ENCODE measurements at regions not wholly inside any gene's neighbourhood (a gene's known extent, or its start where the extent isn't known, plus 50 kb on each side); places are given as distances from the start of the nearest gene placed in this dataset.

GRCh38 chr9:118395415-118395814 lies 691.2 kb downstream of the TLR4 start:
- H2AFZ ChIP-seq (ENCODE audit: low read length): no peak overlapping the region

DNA sequence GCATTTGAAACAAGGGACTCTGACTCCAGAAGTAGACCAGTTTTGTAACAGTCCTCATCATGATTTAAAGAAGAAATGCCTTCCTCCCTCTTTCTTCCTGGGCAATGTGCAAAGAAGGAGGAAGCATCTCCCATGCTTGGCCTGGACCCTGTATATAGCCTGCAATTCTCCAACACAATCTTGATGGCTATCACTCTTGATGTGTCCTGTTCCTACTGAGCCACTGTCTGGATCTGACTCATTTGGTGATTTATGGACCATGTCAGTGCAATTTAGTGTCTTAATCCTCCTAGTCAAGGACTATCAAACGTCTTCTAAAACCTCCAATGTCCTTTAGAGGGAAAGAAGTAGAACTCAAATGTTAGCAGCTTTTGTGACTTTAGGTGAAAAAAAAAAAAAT lies 697.3 kb downstream of the TLR4 start:
- H3K4me3 ChIP-seq (ENCODE audit: insufficient read depth, low read length): no peak overlapping the region
- H3K36me3 ChIP-seq (ENCODE audit: insufficient read depth, low read length): no peaks in the 10 kb centered on the region
- no peaks in the 10 kb centered on the region for H4K20me1 ChIP-seq (ENCODE audit: insufficient read depth, low read length)
- H3K4me1 ChIP-seq (ENCODE audit: insufficient read depth, low read length): no peaks in the 10 kb centered on the region
- TF ChIP-seq, protein P1, sequence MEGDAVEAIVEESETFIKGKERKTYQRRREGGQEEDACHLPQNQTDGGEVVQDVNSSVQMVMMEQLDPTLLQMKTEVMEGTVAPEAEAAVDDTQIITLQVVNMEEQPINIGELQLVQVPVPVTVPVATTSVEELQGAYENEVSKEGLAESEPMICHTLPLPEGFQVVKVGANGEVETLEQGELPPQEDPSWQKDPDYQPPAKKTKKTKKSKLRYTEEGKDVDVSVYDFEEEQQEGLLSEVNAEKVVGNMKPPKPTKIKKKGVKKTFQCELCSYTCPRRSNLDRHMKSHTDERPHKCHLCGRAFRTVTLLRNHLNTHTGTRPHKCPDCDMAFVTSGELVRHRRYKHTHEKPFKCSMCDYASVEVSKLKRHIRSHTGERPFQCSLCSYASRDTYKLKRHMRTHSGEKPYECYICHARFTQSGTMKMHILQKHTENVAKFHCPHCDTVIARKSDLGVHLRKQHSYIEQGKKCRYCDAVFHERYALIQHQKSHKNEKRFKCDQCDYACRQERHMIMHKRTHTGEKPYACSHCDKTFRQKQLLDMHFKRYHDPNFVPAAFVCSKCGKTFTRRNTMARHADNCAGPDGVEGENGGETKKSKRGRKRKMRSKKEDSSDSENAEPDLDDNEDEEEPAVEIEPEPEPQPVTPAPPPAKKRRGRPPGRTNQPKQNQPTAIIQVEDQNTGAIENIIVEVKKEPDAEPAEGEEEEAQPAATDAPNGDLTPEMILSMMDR (IDR thresholded peaks at IDR 0.05; ENCODE audit: extremely low read depth, low read depth, low read length): no peak
- no peak overlapping the region for H2AFZ ChIP-seq (ENCODE audit: low read length)
- no peak for DNase-seq (ENCODE audit: insufficient read length, low spot score, missing footprints)
- no peak overlapping the region for H3K4me2 ChIP-seq (ENCODE audit: insufficient read depth, low read length)
- H3K27me3 ChIP-seq (ENCODE audit: insufficient read depth, low read length): no peaks in the 10 kb centered on the region
- no peaks in the 10 kb centered on the region for H3K79me2 ChIP-seq (ENCODE audit: insufficient read depth, low read length)
- no peaks in the 10 kb centered on the region for H3K9me3 ChIP-seq (ENCODE audit: low read depth, low read length)
- H3K27ac ChIP-seq (ENCODE audit: low read depth, low read length): no peak overlapping the region

More at GRCh38 chr9:118395415-118395814, 691.2 kb downstream of the TLR4 start:
- Histone ChIP-seq H3K79me2 (ENCODE audit: insufficient read depth, low read length) (no peaks in the 10 kb centered on the region), H3K9me3 (ENCODE audit: low read depth, low read length) (no peaks in the 10 kb centered on the region), H3K4me3 (ENCODE audit: insufficient read depth, low read length) (no peak overlapping the region), H3K4me2 (ENCODE audit: insufficient read depth, low read length) (no peak overlapping the region), H3K36me3 (ENCODE audit: insufficient read depth, low read length) (no peaks in the 10 kb centered on the region), H3K4me1 (ENCODE audit: insufficient read depth, low read length) (no peaks in the 10 kb centered on the region), H3K27ac (ENCODE audit: low read depth, low read length) (no peak overlapping the region), H3K27me3 (ENCODE audit: insufficient read depth, low read length) (no peaks in the 10 kb centered on the region), H4K20me1 (ENCODE audit: insufficient read depth, low read length) (no peaks in the 10 kb centered on the region)
- TF ChIP-seq, protein P1 (IDR thresholded peaks at IDR 0.05; ENCODE audit: extremely low read depth, low read depth, low read length): no peak
- no peak for DNase-seq (ENCODE audit: insufficient read length, low spot score, missing footprints)

DNA sequence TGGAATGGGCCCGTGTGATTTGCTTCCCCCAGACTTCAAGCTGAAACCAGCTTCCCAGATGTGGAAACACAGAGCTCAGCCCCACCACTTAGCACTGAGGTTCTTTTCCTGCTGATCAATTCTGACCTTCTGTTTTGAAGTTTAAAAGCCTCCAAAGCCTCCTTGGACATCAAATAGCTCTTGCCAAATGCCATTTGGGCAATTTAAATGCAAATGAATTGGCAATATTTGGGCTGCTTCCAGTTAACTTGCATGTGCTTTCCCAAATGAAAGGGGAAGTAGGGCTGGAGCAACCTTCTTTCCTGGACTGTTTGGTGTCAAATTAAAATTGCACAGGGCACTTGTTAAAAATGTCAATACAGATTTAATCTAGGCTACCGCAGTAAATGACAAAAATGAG lies 710.5 kb downstream of the TLR4 start:
- Histone ChIP-seq H2AFZ (ENCODE audit: low read length) (no peak overlapping the region), H4K20me1 (ENCODE audit: insufficient read depth, low read length) (no peaks in the 10 kb centered on the region), H3K4me2 (ENCODE audit: insufficient read depth, low read length) (no peak overlapping the region), H3K9me3 (ENCODE audit: low read depth, low read length) (no peaks in the 10 kb centered on the region), H3K4me1 (ENCODE audit: insufficient read depth, low read length) (no peaks in the 10 kb centered on the region), H3K27me3 (ENCODE audit: insufficient read depth, low read length) (no peaks in the 10 kb centered on the region), H3K36me3 (ENCODE audit: insufficient read depth, low read length) (no peaks in the 10 kb centered on the region), H3K27ac (ENCODE audit: low read depth, low read length) (no peak overlapping the region), H3K79me2 (ENCODE audit: insufficient read depth, low read length) (no peaks in the 10 kb centered on the region), H3K4me3 (ENCODE audit: insufficient read depth, low read length) (no peak overlapping the region)
- TF ChIP-seq, protein P1 (IDR thresholded peaks at IDR 0.05; ENCODE audit: extremely low read depth, low read depth, low read length): no peak
- no peak for DNase-seq (ENCODE audit: insufficient read length, low spot score, missing footprints)

GRCh38 chr9:118418887-118419565 lies 714.8 kb downstream of the TLR4 start:
- TF ChIP-seq, protein P1 (IDR thresholded peaks at IDR 0.05; ENCODE audit: extremely low read depth, low read depth, low read length): no peak

More at GRCh38 chr9:118418887-118419565, 714.8 kb downstream of the TLR4 start:
- Histone ChIP-seq H2AFZ (ENCODE audit: low read length) (no peak overlapping the region), H3K4me1 (ENCODE audit: insufficient read depth, low read length) (no peaks in the 10 kb centered on the region), H3K4me2 (ENCODE audit: insufficient read depth, low read length) (no peak overlapping the region), H3K27me3 (ENCODE audit: insufficient read depth, low read length) (no peaks in the 10 kb centered on the region), H3K27ac (ENCODE audit: low read depth, low read length) (no peak overlapping the region), H3K36me3 (ENCODE audit: insufficient read depth, low read length) (no peaks in the 10 kb centered on the region), H4K20me1 (ENCODE audit: insufficient read depth, low read length) (no peaks in the 10 kb centered on the region), H3K79me2 (ENCODE audit: insufficient read depth, low read length) (no peaks in the 10 kb centered on the region), H3K4me3 (ENCODE audit: insufficient read depth, low read length) (no peak overlapping the region), H3K9me3 (ENCODE audit: low read depth, low read length) (no peaks in the 10 kb centered on the region)
- DNase-seq (ENCODE audit: insufficient read length, low spot score, missing footprints): no peak
